ENCODE measurements at regions not wholly inside any gene's neighbourhood (a gene's known extent, or its start where the extent isn't known, plus 50 kb on each side); places are given as distances from the start of the nearest gene placed in this dataset.
A peak's percentile ranks its signal among the peaks of the same experiment; 100 is the strongest.

DNA sequence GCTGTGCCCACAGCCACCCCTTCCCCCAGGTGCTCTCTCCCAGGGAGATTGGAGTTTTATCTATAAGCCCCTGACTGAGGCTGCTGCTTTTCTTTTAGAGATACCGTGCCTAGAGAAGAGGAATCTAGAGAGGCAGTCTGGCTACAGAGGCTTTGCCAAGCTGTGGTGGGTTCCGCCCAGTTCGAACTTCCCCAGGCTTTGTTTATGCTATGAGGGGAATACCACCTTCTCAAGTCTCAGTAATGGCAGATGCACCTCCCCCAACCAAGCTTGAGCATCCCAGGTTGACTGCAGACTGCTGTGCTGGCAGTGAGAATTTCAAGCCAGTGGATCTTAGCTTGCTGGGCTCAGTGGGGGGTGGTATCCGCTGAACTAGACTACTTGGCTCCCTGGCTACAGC lies 157.4 kb downstream of the CAAP1 start:
- no peak for DNase-seq

- DNase-seq, result no peak
Measured at GRCh38 chr9:26729187-26729586, 163.4 kb downstream of the CAAP1 start.

DNA sequence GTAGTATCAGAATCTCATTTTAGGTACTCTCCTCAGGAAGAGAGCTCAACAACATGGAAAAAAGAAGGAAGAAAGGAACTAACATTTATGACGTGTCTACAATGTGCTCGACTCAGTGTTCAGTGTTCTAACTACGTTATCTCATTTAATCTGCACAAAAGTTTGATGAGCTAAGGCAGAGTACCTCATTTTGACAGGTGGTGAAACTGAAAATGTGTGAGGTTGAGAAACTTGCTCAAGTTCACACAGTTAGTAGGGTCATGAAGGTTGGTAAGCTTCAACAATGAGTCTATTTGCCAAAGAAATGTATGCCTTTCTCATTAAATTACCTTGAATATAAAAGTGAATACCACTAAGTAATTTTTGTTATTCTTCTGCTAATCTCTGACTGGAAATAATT lies 165.1 kb downstream of the CAAP1 start:
- no peak for DNase-seq

- DNase-seq, result no peak
Measured at GRCh38 chr9:26725573-26725972, 167.0 kb downstream of the CAAP1 start.

DNA sequence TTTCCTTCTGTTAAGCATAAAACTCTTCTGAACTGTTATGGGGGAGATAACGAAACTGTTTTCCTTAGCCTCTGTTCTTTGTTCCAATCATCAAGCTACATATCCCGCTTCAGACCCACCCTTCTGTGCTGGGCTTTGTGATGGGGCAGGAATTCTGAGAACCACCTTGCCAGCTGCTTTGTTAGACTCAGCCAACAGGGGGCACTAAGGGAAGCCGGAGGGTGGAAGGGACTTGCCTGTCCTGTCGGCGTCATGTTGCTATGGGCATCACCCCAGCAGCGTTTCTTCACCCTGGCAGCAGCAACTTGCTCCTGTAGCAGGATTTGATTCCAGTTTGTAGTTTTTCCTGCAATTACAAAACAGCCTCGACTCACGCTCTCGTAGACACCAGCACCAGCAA lies 169.1 kb downstream of the CAAP1 start:
- peak; percentile 17 for DNase-seq

DNA sequence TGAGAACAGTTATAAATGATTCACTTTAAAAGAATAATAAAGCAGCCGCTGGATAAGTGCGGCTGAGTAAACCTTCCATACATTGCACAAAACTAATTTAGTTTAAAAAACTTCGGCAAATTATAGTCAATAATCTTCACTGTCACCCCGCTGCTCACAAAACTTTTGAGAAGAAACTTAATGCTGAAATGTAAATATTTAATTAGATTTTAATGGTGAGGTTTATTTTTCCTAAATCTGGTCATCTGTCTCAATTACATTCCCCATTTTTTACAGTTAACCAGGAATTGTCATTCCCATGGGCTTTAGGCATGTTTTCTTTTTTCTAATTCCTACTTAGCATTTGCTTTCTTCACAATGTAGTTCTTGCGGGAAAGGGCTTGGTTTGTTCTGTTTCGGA lies 169.8 kb downstream of the CAAP1 start:
- no peak for DNase-seq

DNA sequence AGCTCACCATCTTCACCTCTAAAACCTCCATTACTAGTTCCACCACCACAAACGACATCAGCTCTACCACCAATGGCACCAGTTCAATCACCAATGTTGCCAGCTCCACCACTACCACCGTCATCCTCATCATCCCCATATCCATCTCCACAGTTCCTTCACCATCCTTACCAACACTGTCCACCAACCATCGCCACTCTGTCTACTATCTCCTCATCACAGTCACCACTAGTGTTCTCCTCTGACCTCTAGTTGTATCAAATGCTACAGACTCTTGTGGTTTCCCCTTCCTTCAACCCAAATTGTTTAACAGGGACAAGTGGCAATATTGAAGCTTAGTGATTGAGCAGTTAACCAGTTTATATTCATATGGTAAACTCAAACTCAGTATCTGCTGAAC lies 182.6 kb downstream of the CAAP1 start:
- no peak for DNase-seq

DNA sequence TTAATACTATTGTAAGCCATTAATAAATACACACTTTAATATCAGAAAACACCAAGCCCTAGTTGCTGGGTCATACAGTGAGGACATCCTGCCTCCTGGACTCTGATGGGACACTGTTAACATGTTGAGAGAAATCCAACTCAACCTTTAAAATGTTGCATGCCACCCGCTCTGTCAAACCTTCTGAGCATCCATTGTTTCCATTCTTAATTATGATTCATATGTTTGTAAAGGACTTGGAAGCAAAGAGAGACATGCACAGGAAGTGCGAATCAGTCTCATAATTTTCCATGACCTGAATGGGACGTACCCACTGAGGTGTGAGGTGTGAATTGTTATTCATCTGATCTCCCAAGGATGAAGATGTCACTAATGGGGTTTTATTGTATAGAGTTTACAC lies 186.4 kb downstream of the CAAP1 start:
- no peak for DNase-seq

GRCh38 chr9:26695298-26695622 lies 197.3 kb downstream of the CAAP1 start:
- DNase-seq, result no peak

- DNase-seq, result no peak
Measured at GRCh38 chr9:26694381-26695297, 198.0 kb downstream of the CAAP1 start.

GRCh38 chr9:26689041-26689440 lies 203.6 kb downstream of the CAAP1 start:
- no peak for DNase-seq

GRCh38 chr9:26687421-26687820 lies 205.2 kb downstream of the CAAP1 start:
- no peak for DNase-seq

- DNase-seq, result no peak
Measured at GRCh38 chr9:26685818-26686217, 206.8 kb downstream of the CAAP1 start.

GRCh38 chr9:26684029-26684428 lies 208.6 kb downstream of the CAAP1 start:
- DNase-seq, result no peak

GRCh38 chr9:26682796-26683496 lies 209.7 kb downstream of the CAAP1 start:
- DNase-seq, result no peak

- no peak for DNase-seq
Measured at GRCh38 chr9:26682041-26682440, 210.6 kb downstream of the CAAP1 start.

DNA sequence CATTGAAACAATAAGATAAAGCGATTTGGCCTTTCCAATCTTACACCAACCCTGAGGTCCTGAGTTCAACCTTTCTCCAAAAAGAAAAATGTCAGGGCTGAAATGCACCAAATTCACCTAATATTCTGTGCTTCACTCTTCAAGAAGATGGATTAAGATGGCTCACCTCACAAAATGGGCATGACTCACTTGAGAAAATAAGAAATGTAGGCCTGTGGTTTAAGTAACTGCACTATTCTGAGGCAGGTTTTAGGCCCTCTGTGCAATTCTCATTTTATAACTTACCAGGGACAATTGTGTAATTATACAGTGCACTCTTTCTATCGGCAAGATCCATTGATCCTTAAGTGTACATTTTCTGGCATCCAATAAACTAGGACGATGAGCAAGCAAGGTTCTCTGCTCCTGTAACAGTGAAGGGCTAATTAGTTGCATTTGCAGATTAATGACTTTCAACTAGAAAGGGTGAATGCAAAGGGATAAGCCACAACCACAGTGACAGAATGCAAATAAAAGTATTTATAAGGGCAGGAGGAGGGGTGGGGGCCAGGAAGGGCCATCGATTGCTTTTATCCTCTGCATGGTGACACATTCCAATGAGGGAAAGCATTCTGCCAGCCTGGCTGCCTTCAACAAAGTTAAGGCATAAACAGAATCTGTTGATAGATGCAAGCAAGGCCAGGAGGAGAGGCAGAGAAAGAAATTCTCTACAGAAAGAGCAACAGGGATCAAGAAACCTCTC lies 214.5 kb downstream of the CAAP1 start:
- DNase-seq, result no peak

DNA sequence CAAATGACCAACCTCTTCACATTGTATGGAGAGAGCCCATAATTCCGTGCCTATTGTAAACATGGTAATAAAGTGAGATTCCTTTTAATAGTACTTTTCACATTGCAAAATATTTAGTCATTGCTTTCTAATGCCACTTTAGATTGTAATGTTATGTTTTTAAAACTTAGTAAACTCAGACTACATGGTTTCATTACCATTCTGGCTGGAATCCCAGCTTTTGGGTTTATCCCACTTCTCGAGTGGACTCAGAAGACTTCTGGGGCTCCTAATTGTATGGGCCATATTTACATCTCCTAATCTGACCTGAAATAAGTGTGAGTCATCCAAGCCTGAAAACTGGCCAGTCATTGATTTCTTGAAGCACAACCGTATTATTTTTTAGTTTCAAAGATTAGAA lies 217.6 kb downstream of the CAAP1 start:
- no peak for DNase-seq

- DNase-seq, result no peak
Measured at GRCh38 chr9:26673261-26673660, 219.3 kb downstream of the CAAP1 start.

DNA sequence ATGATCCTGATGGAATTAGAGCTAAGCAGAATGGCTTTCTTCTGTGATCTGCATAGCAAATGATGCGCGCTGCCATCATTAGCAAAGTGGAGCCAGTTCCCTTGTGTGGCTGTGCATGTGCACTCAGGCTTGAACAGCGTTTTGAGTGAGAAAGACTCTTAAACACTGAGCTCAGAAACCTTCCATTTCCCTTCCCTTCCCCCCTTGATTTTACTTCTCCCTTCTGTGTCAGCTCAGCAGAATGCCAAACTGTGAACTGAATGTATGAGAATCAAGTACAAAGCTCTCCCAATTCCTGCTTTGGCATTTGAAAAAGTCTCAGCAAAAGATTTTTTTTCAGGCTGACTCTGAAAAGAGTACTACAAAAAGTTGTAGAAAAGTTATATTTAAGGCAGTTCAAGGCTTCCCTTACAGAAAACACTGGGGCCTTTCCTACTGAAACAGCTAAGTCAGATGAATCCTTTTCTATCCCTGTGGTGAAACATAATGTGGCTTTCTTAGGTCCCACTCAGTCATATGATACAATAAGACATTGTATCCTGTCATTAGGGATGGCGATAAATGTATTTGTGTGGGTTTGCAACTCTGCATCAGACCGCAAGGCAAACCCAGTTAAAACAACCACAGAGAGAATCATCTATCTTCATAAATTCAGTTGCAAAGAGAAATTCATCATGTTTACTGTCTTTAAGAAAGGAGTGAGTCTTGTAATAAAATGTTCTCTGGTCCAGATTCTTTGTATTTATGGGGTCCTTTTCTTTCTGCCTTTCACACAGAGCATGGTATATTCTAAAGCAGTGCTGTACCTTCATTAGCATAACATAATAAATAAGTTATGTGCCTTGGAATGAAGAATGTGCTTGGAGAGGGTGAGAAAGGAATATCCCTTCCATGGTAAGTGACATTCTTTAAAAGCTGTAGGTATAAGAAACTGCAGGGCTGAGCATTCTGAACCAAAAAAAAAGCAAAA lies 222.6 kb downstream of the CAAP1 start:
- DNase-seq, result no peak

DNA sequence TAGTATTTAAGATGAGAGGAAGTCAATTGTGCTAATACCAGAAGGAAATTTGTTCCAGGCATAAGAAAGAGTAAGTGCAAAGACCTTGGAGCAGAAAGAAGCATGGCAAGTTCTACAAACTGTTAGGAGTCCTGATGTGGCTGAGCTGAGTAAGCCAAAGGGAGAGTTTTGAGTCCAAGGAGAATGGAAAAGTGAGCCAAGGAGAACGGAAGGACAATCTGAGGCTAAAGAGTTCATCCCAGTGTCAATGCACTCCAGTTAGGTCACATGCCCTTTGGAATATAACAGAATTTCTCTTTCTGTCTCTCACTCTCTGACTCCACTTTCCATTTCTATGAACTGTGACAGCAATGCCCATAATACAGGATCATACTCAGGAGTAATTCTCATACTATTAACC lies 224.7 kb downstream of the CAAP1 start:
- DNase-seq, result no peak

DNA sequence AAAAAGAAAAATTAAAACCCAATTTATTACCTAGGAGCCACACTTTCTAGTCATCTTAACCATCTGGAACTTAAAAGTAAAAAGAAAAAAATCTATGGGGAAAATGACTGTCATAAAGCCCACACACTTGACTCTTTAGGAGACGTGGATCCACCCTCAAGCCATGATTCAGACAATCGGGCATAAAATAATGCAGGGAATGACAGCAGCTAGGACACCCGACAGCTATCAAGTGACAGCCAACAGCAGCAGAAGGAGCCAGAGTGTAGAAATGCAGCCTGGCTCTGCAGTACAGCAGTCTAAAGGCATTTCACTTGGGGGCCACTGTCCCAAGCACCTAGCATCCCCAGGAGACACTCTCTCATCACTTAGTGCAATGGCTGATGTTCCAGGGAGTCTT lies 226.9 kb downstream of the CAAP1 start:
- no peak for DNase-seq
